Left ventricle myocardium inferior (tissue), 1 donor: ENCODE measurements at regions not wholly inside any gene's neighbourhood (a gene's known extent, or its start where the extent isn't known, plus 50 kb on each side); places are given as distances from the start of the nearest gene placed in this dataset.

Experiments
- DNase-seq: peaks from one replicate; pipeline ENCODE4 v3.0.0-alpha.2; 2020
- H3K27ac ChIP-seq: fragments of 200-600 bp; replicated peaks from 2 replicates; pipeline ENCODE4 v1.8.0; 2021
- H3K27me3 ChIP-seq: fragments of 200-600 bp; 2 replicates; pipeline ENCODE4 v1.8.0; 2021; ENCODE audit warnings: low read depth
- H3K36me3 ChIP-seq: fragments of 200-600 bp; 2 replicates; pipeline ENCODE4 v1.8.0; 2021
- H3K4me1 ChIP-seq: fragments of 200-600 bp; 2 replicates; pipeline ENCODE4 v1.8.0; 2021
- H3K4me3 ChIP-seq: fragments of 200-600 bp; 2 replicates; pipeline ENCODE4 v1.8.0; 2021; ENCODE audit warnings: mild to moderate bottlenecking, moderate library complexity
- H3K9me3 ChIP-seq: fragments of 200-600 bp; replicated peaks from 2 replicates; pipeline ENCODE4 v1.8.0; 2021
- CTCF ChIP-seq: fragments of 200-600 bp; IDR thresholded peaks from 2 replicates; pipeline ENCODE4 v1.8.0; 2021; ENCODE audit warnings: antibody characterized with exemption, mild to moderate bottlenecking, borderline replicate concordance
- intact Hi-C: fragments of 100-400 bp; cut with micrococcal nuclease; formaldehyde crosslinking; loops from one replicate; pipeline ENCODE4 v1.11.0; 2022
- donor health status: DM: no; HTN: yes; CAD: no; lungs with severe emphysema.

DNA sequence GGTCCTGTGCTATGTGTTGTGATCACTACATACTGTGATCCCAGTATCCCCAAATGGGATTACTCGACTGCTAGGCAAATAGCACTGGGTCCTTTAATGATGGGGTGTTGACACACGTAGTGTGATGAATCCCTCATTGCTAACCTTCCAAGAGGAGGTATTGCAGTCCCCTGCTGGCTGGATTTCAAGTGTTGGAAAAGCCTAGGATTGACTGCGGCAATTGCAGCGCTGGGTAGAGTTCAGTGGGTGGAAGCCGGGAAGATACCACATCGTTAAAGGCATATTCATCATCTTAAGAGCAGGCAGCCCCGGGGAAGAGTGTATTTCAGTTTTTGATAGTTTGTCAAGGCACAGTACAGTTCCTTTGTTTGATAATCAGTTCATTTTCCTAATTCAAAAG is 159.9 kb downstream of the TRIML1 start:
- Histone ChIP-seq H3K9me3 (peaks cover 15% of the 10 kb centered on the region), H3K4me3 (no peak overlapping the region), H3K27me3 (no peaks in the 10 kb centered on the region), H3K27ac (no peak overlapping the region), H3K4me1 (no peaks in the 10 kb centered on the region), H3K36me3 (no peaks in the 10 kb centered on the region)
- no peak for TF ChIP-seq CTCF
- no peak for DNase-seq
- intact Hi-C loops, result no loop called here

DNA sequence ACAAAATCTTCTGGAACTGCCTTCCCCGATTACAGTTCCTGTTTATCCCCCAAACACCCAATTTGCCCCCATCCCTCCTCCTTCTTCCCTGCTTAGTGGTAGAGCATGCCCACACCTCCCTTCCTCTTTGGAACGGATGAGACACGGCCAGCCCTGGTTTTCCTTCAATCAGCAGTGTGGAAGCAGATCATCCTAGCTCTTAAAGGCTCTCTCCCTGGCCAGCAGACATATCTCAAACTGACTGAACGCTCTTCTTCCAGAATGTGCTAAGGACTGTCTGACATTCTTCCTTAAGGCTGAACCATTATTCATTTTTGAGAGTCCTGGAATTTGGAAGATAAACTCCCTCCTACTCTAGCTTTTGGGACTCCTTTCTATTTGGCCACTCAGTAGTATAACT is 161.1 kb downstream of the TRIML1 start:
- peaks cover 15% of the 10 kb centered on the region for H3K9me3 ChIP-seq
- no peak for DNase-seq
- H3K4me1 ChIP-seq, result no peaks in the 10 kb centered on the region
- intact Hi-C loops, result no loop called here
- H3K27ac ChIP-seq, result no peak overlapping the region
- no peaks in the 10 kb centered on the region for H3K36me3 ChIP-seq
- H3K4me3 ChIP-seq, result no peak overlapping the region
- no peak for TF ChIP-seq CTCF
- no peaks in the 10 kb centered on the region for H3K27me3 ChIP-seq

- no peaks in the 10 kb centered on the region for H3K4me1 ChIP-seq
- no peak for DNase-seq
- H3K27ac ChIP-seq, result no peak overlapping the region
- peaks cover 11% of the 10 kb centered on the region for H3K9me3 ChIP-seq
- intact Hi-C loops, result no loop called here
- no peaks in the 10 kb centered on the region for H3K27me3 ChIP-seq
- no peak overlapping the region for H3K4me3 ChIP-seq
- no peaks in the 10 kb centered on the region for H3K36me3 ChIP-seq
- TF ChIP-seq CTCF, result no peak
These were observed 166.4 kb downstream of the TRIML1 start for GRCh38 chr4:188305690-188306089.

- H3K27me3 ChIP-seq, result no peaks in the 10 kb centered on the region
- H3K27ac ChIP-seq, result no peak overlapping the region
- H3K36me3 ChIP-seq, result no peaks in the 10 kb centered on the region
- DNase-seq, result no peak
- intact Hi-C loops, result no loop called here
- H3K4me3 ChIP-seq, result no peak overlapping the region
- no peaks in the 10 kb centered on the region for H3K9me3 ChIP-seq
- TF ChIP-seq CTCF, result no peak
- no peaks in the 10 kb centered on the region for H3K4me1 ChIP-seq
These were observed 168.3 kb downstream of the TRIML1 start for GRCh38 chr4:188307591-188307990.

DNA sequence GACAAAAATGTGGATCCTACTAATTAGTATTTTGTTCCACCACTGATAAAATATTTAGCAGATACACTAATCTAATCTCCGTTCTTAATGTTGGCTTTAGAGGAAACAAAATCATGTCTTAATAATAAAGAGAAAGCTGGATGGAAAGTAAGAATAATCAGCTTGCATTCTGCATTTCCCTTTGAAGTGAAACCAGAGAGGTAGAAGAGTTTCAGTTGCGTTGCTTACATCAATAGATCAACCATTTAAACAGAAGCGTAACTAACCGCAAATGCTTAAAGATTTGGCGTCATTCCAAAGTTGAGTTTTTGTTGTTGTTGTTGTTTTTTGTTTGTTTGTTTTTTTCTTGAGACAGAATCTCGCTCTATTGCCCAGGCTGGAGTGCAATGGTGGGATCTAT is 168.9 kb downstream of the TRIML1 start:
- H3K27ac ChIP-seq, result no peak overlapping the region
- H3K4me1 ChIP-seq, result no peaks in the 10 kb centered on the region
- no peak for TF ChIP-seq CTCF
- no peaks in the 10 kb centered on the region for H3K27me3 ChIP-seq
- DNase-seq, result no peak
- H3K36me3 ChIP-seq, result no peaks in the 10 kb centered on the region
- intact Hi-C loops, result no loop called here
- no peaks in the 10 kb centered on the region for H3K9me3 ChIP-seq
- no peak overlapping the region for H3K4me3 ChIP-seq

DNA sequence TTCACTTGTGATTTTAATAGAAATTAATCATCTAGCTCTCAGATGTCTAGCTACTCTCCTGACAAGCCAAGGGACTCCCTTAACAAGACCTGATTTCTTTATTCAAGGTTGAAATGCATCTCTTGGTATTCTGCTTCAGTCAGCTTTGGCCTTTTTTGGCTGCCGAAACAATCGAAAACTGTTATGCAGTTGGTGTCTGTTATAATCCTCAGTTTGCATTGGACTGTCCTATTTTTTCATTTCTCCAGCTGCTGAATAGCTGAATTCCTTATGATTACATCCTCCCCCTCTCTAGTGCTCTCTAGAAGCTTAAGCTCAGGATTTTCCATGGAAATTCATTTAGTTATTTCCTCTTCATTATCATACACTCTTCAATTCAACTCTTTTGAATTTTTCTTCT is 177.2 kb downstream of the TRIML1 start:
- H3K4me1 ChIP-seq, result no peaks in the 10 kb centered on the region
- H3K36me3 ChIP-seq, result no peaks in the 10 kb centered on the region
- peaks cover 5% of the 10 kb centered on the region for H3K9me3 ChIP-seq
- H3K27ac ChIP-seq, result no peak overlapping the region
- no peaks in the 10 kb centered on the region for H3K27me3 ChIP-seq
- H3K4me3 ChIP-seq, result no peak overlapping the region
- DNase-seq, result no peak
- intact Hi-C loops, result no loop called here
- TF ChIP-seq CTCF, result no peak
